ENCODE measurements at regions not wholly inside any gene's neighbourhood (a gene's known extent, or its start where the extent isn't known, plus 50 kb on each side); places are given as distances from the start of the nearest gene placed in this dataset.

- dilution Hi-C loops (cut with MboI; ENCODE audit: extremely low pct_ligation_motif_present, low sequenced_read_pairs) = no loop called here
Measured at GRCh38 chr2:128389388-128390086, 70.9 kb upstream of the HS6ST1 start.

GRCh38 chr2:128390256-128390990, 71.8 kb upstream of the HS6ST1 start:
- H3K27me3 ChIP-seq (ENCODE audit: control insufficient read depth, extremely low read depth, insufficient read depth, low read length) = no peaks in the 10 kb centered on the region
- no peak overlapping the region for H3K9ac ChIP-seq (ENCODE audit: control insufficient read depth, extremely low read depth, insufficient read depth, low read length)
- H3K36me3 ChIP-seq (ENCODE audit: control insufficient read depth in 2 of 2, extremely low read depth in 1 of 2, insufficient read depth in 2 of 2, low read length in 2 of 2) = no peaks in the 10 kb centered on the region
- H4K20me1 ChIP-seq (ENCODE audit: control insufficient read depth, extremely low read depth, insufficient read depth, low read length) = no peaks in the 10 kb centered on the region
- no peak overlapping the region for H3K4me3 ChIP-seq (ENCODE audit: control insufficient read depth in 2 of 3, extremely low read depth in 1 of 3, insufficient read depth in 2 of 3, low read depth in 1 of 3, low read length in 3 of 3)
- peak overlapping the region; percentile 82 for H2AFZ ChIP-seq (ENCODE audit: control insufficient read depth, low read length)
- no peaks in the 10 kb centered on the region for H3K79me2 ChIP-seq (ENCODE audit: control insufficient read depth, insufficient read depth, low read length)
- FAIRE-seq (no peak), DNase-seq (ENCODE audit: low read depth, low spot score) (no peak)
- peak overlapping the region; percentile 78 for H3K4me2 ChIP-seq (ENCODE audit: control insufficient read depth, extremely low read depth, insufficient read depth, low read depth, low read length)
- H3K4me1 ChIP-seq (ENCODE audit: control insufficient read depth, extremely low read depth, insufficient read depth, low read length) = peaks cover 7% of the 10 kb centered on the region
- H3K27ac ChIP-seq (ENCODE audit: control insufficient read depth, insufficient read depth, low read length) = no peak overlapping the region
- TF ChIP-seq CTCF (optimal IDR thresholded peaks at IDR 0.05 in 1 of 3, IDR thresholded peaks at IDR 0.05 in 1 of 3, conservative IDR thresholded peaks at IDR 0.05 in 1 of 3; ENCODE audit: extremely low read depth in 1 of 3, insufficient read depth in 2 of 3, low read length in 3 of 3) = no peak
- TF ChIP-seq EZH2 (IDR thresholded peaks at IDR 0.05; ENCODE audit: low read length) = no peak
- no peaks in the 10 kb centered on the region for H3K9me3 ChIP-seq (ENCODE audit: control insufficient read depth, low read depth, low read length)
- H3K9me1 ChIP-seq (ENCODE audit: control insufficient read depth, extremely low read depth, insufficient read depth, low read length) = no peaks in the 10 kb centered on the region
- dilution Hi-C loops (cut with MboI; ENCODE audit: extremely low pct_ligation_motif_present, low sequenced_read_pairs) = no loop called here

More at GRCh38 chr2:128389388-128390086, 70.9 kb upstream of the HS6ST1 start:
- no peak overlapping the region for H3K4me3 ChIP-seq (ENCODE audit: control insufficient read depth in 2 of 3, extremely low read depth in 1 of 3, insufficient read depth in 2 of 3, low read depth in 1 of 3, low read length in 3 of 3)
- DNase-seq (ENCODE audit: low read depth, low spot score) = no peak
- no peak for FAIRE-seq
- no peaks in the 10 kb centered on the region for H4K20me1 ChIP-seq (ENCODE audit: control insufficient read depth, extremely low read depth, insufficient read depth, low read length)
- H3K9me1 ChIP-seq (ENCODE audit: control insufficient read depth, extremely low read depth, insufficient read depth, low read length) = no peaks in the 10 kb centered on the region
- no peak overlapping the region for H2AFZ ChIP-seq (ENCODE audit: control insufficient read depth, low read length)
- TF ChIP-seq EZH2 (IDR thresholded peaks at IDR 0.05; ENCODE audit: low read length) (no peak), CTCF (optimal IDR thresholded peaks at IDR 0.05 in 1 of 3, IDR thresholded peaks at IDR 0.05 in 1 of 3, conservative IDR thresholded peaks at IDR 0.05 in 1 of 3; ENCODE audit: extremely low read depth in 1 of 3, insufficient read depth in 2 of 3, low read length in 3 of 3) (no peak)
- no peaks in the 10 kb centered on the region for H3K9me3 ChIP-seq (ENCODE audit: control insufficient read depth, low read depth, low read length)
- H3K36me3 ChIP-seq (ENCODE audit: control insufficient read depth in 2 of 2, extremely low read depth in 1 of 2, insufficient read depth in 2 of 2, low read length in 2 of 2) = no peaks in the 10 kb centered on the region
- H3K79me2 ChIP-seq (ENCODE audit: control insufficient read depth, insufficient read depth, low read length) = no peaks in the 10 kb centered on the region
- peaks cover 7% of the 10 kb centered on the region for H3K4me1 ChIP-seq (ENCODE audit: control insufficient read depth, extremely low read depth, insufficient read depth, low read length)
- H3K9ac ChIP-seq (ENCODE audit: control insufficient read depth, extremely low read depth, insufficient read depth, low read length) = no peak overlapping the region
- no peak overlapping the region for H3K27ac ChIP-seq (ENCODE audit: control insufficient read depth, insufficient read depth, low read length)
- H3K27me3 ChIP-seq (ENCODE audit: control insufficient read depth, extremely low read depth, insufficient read depth, low read length) = no peaks in the 10 kb centered on the region
- H3K4me2 ChIP-seq (ENCODE audit: control insufficient read depth, extremely low read depth, insufficient read depth, low read depth, low read length) = no peak overlapping the region
